ENCODE measurements at regions not wholly inside any gene's neighbourhood (a gene's known extent, or its start where the extent isn't known, plus 50 kb on each side); places are given as distances from the start of the nearest gene placed in this dataset.

- no peak for TF ChIP-seq CTCF (conservative IDR thresholded peaks at IDR 0.05; ENCODE audit: low read depth, low read length)
- no peak for TF ChIP-seq EZH2 (IDR thresholded peaks at IDR 0.05; ENCODE audit: borderline replicate concordance, low read depth, low read length, poor library complexity, severe bottlenecking)
These were observed 92.7 kb upstream of the ARX start for GRCh38 chrX:25108481-25108880.

Data from A673 (cell line).